Keratinocyte (primary cell): ENCODE measurements at regions not wholly inside any gene's neighbourhood (a gene's known extent, or its start where the extent isn't known, plus 50 kb on each side); places are given as distances from the start of the nearest gene placed in this dataset.

Experiments
- DNase-seq: peaks from one replicate; pipeline ENCODE4 v3.0.0-alpha.2; 2011; ENCODE audit warnings: low read depth, missing footprints, low spot score
- FAIRE-seq: peaks from 2 replicates; lab custom pipeline; 2011; peaks lifted over from hg19 to GRCh38; lab: Jason Lieb, UNC
- H2AFZ ChIP-seq: 2 replicates; pipeline ENCODE4 v1.6.0; 2012; ENCODE audit warnings: low read length, control low read depth, inconsistent platforms; ENCODE audit not compliant: control insufficient read depth
- H3K27ac ChIP-seq: 2 replicates; pipeline ENCODE4 v1.5.1; 2011; ENCODE audit warnings: low read length; ENCODE audit not compliant: control insufficient read depth, insufficient read depth
- H3K27me3 ChIP-seq: 3 replicates; pipeline ENCODE4 v1.6.0; 2011; ENCODE audit warnings: low read length; ENCODE audit not compliant: control insufficient read depth, insufficient read depth; ENCODE audit errors: extremely low read depth
- H3K36me3 ChIP-seq, 2 experiments: 2 replicates in 1 of 2; 3 replicates in 1 of 2; pipeline ENCODE4 v1.5.1; 2011; ENCODE audit warnings: low read length in 2 of 2, mild to moderate bottlenecking in 1 of 2; ENCODE audit not compliant: control insufficient read depth in 2 of 2, insufficient read depth in 2 of 2; ENCODE audit errors: extremely low read depth in 1 of 2
- H3K4me1 ChIP-seq: 3 replicates; pipeline ENCODE4 v1.5.1; 2011; ENCODE audit warnings: low read length; ENCODE audit not compliant: control insufficient read depth, insufficient read depth; ENCODE audit errors: extremely low read depth
- H3K4me2 ChIP-seq: 3 replicates; pipeline ENCODE4 v1.6.0; 2011; ENCODE audit warnings: low read depth, low read length; ENCODE audit not compliant: control insufficient read depth, insufficient read depth; ENCODE audit errors: extremely low read depth
- H3K4me3 ChIP-seq, 3 experiments: fragments of 200-600 bp in 1 of 3; sonication (generic) in 1 of 3; 2 replicates in 2 of 3; 3 replicates in 1 of 3; pipeline ENCODE4 v1.5.1; 2011 to 2016; ENCODE audit warnings: low read length in 3 of 3, mild to moderate bottlenecking in 3 of 3, control low read depth in 2 of 3, inconsistent platforms in 1 of 3, low read depth in 1 of 3, mixed read lengths in 1 of 3, mixed run types in 1 of 3, moderate library complexity in 1 of 3; ENCODE audit not compliant: control insufficient read depth in 2 of 3, insufficient read depth in 2 of 3; ENCODE audit errors: extremely low read depth in 1 of 3
- H3K79me2 ChIP-seq: 2 replicates; pipeline ENCODE4 v1.6.0; 2012; ENCODE audit warnings: low read length; ENCODE audit not compliant: control insufficient read depth, insufficient read depth
- H3K9ac ChIP-seq: 3 replicates; pipeline ENCODE4 v1.6.0; 2011; ENCODE audit warnings: low read length; ENCODE audit not compliant: control insufficient read depth, insufficient read depth; ENCODE audit errors: extremely low read depth
- H3K9me1 ChIP-seq: 3 replicates; pipeline ENCODE4 v1.6.0; 2011; ENCODE audit warnings: low read length; ENCODE audit not compliant: control insufficient read depth, insufficient read depth; ENCODE audit errors: extremely low read depth
- H3K9me3 ChIP-seq: 2 replicates; pipeline ENCODE4 v1.5.1; 2012; ENCODE audit warnings: low read depth, low read length; ENCODE audit not compliant: control insufficient read depth
- H4K20me1 ChIP-seq: 3 replicates; pipeline ENCODE4 v1.6.0; 2011; ENCODE audit warnings: low read length; ENCODE audit not compliant: control insufficient read depth, insufficient read depth; ENCODE audit errors: extremely low read depth
- CTCF ChIP-seq, 3 experiments: IDR thresholded peaks in 1 of 3; conservative IDR thresholded peaks in 1 of 3; optimal IDR thresholded peaks in 1 of 3; 2 replicates in 2 of 3; 3 replicates in 1 of 3; pipeline versions ENCODE3 to v1.5.1; 2011; ENCODE audit warnings: low read length in 3 of 3, mild to moderate bottlenecking in 3 of 3, moderate library complexity in 2 of 3, control low read depth in 1 of 3, inconsistent platforms in 1 of 3; ENCODE audit not compliant: insufficient read depth in 2 of 3; ENCODE audit errors: extremely low read depth in 1 of 3
- EZH2 ChIP-seq: IDR thresholded peaks from one replicate; pipeline ENCODE4 v1.6.1; 2012; ENCODE audit warnings: inconsistent platforms, mild to moderate bottlenecking, low read length, moderate library complexity
- dilution Hi-C: fragments of 300-500 bp; cut with MboI; formaldehyde crosslinking; loops from one replicate; pipeline ENCODE4 v1.7.0; 2020; ENCODE audit warnings: low sequenced_read_pairs; ENCODE audit not compliant: extremely low pct_ligation_motif_present

- TF ChIP-seq CTCF (optimal IDR thresholded peaks at IDR 0.05 in 1 of 3, IDR thresholded peaks at IDR 0.05 in 1 of 3, conservative IDR thresholded peaks at IDR 0.05 in 1 of 3; ENCODE audit: extremely low read depth in 1 of 3, insufficient read depth in 2 of 3, low read length in 3 of 3) (no peak), EZH2 (no peak)
- dilution Hi-C loops, result no loop called here
- no peak overlapping the region for H3K4me2 ChIP-seq
- no peak overlapping the region for H2AFZ ChIP-seq
- no peaks in the 10 kb centered on the region for H3K9me3 ChIP-seq
- H3K79me2 ChIP-seq, result no peaks in the 10 kb centered on the region
- H3K9ac ChIP-seq, result no peak overlapping the region
- no peak for DNase-seq
- peaks cover 4% of the 10 kb centered on the region for H3K4me1 ChIP-seq
- H3K4me3 ChIP-seq, result no peak overlapping the region
- no peak for FAIRE-seq
- H4K20me1 ChIP-seq, result no peaks in the 10 kb centered on the region
- no peak overlapping the region for H3K27ac ChIP-seq
- no peaks in the 10 kb centered on the region for H3K9me1 ChIP-seq
- H3K36me3 ChIP-seq, result no peaks in the 10 kb centered on the region
- H3K27me3 ChIP-seq, result no peaks in the 10 kb centered on the region
These were observed 324.5 kb downstream of the NPHP4 start for GRCh38 chr1:5667513-5668325.

- no peak for DNase-seq
- no peaks in the 10 kb centered on the region for H3K9me3 ChIP-seq
- no peaks in the 10 kb centered on the region for H3K79me2 ChIP-seq
- peaks cover 8% of the 10 kb centered on the region for H3K4me1 ChIP-seq
- H3K27me3 ChIP-seq, result no peaks in the 10 kb centered on the region
- H4K20me1 ChIP-seq, result no peaks in the 10 kb centered on the region
- FAIRE-seq, result no peak
- TF ChIP-seq CTCF (optimal IDR thresholded peaks at IDR 0.05 in 1 of 3, IDR thresholded peaks at IDR 0.05 in 1 of 3, conservative IDR thresholded peaks at IDR 0.05 in 1 of 3; ENCODE audit: extremely low read depth in 1 of 3, insufficient read depth in 2 of 3, low read length in 3 of 3), result no peak
- no peak for TF ChIP-seq EZH2
- H3K4me2 ChIP-seq, result no peak overlapping the region
- no peak overlapping the region for H2AFZ ChIP-seq
- dilution Hi-C loops, result no loop called here
- no peak overlapping the region for H3K27ac ChIP-seq
- no peak overlapping the region for H3K9ac ChIP-seq
- H3K36me3 ChIP-seq, result no peaks in the 10 kb centered on the region
- no peaks in the 10 kb centered on the region for H3K9me1 ChIP-seq
- H3K4me3 ChIP-seq, result no peak overlapping the region
These were observed 327.0 kb downstream of the NPHP4 start for GRCh38 chr1:5664906-5665875.
